ENCODE measurements at regions not wholly inside any gene's neighbourhood (a gene's known extent, or its start where the extent isn't known, plus 50 kb on each side); places are given as distances from the start of the nearest gene placed in this dataset.
"Not testable (repeated sequence)": the region's sequence is repeated elsewhere in the genome, so short reads cannot be mapped to it uniquely, and the experiment has no call there.

- DNase-seq = not testable (repeated sequence)
Observed at GRCh38 chr2:242165115-242165514, 295.6 kb downstream of the RTP5 start.

- not testable (repeated sequence) for DNase-seq
Observed at GRCh38 chr2:242171290-242171689, 301.8 kb downstream of the RTP5 start.

All from CD4-positive, alpha-beta T cell treated with Interleukin-12 subunit alpha and Interleukin-12 subunit beta, for 1 hour (primary cell).